Hepatocyte (in vitro differentiated cells): ENCODE measurements at regions not wholly inside any gene's neighbourhood (a gene's known extent, or its start where the extent isn't known, plus 50 kb on each side); places are given as distances from the start of the nearest gene placed in this dataset.

Experiments
- EZH2 ChIP-seq: fragments of 200-600 bp; sonication (generic); IDR thresholded peaks from 2 replicates; pipeline ENCODE4 v1.6.1; 2016; ENCODE audit warnings: antibody characterized with exemption, mild to moderate bottlenecking, borderline replicate concordance
- EZH2phosphoT487 ChIP-seq: fragments of 200-600 bp; sonication (generic); IDR thresholded peaks from one replicate; pipeline ENCODE4 v1.6.1; 2018; ENCODE audit warnings: antibody characterized with exemption, mild to moderate bottlenecking, low read depth, moderate library complexity; ENCODE audit not compliant: unreplicated experiment, severe bottlenecking
- TF ChIP-seq, protein P1 (sequence below): fragments of 200-600 bp; sonication (generic); IDR thresholded peaks from 2 replicates; pipeline ENCODE4 v1.5.1; 2016; ENCODE audit warnings: antibody characterized with exemption, mild to moderate bottlenecking; ENCODE audit not compliant: poor library complexity

DNA sequence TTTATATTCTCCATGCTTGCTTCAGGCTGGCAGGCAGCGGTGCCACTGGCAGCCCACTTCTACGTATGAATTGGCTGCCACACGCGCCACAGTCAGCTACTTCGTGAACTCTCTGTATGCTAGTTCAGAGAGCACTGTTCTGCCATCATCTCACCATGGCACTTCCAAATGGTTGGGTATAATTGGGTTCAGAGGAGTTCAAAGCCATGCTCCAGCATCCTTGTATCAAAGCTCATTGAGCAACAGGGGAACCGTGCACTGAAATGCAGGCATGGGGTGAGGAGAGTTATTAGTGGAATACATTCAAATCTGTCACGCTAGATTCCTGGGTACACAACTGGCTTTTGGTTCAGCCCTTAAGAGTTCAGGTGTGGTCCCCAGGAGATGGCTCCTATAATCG, 519.9 kb upstream of the NOX3 start:
- TF ChIP-seq, protein P1, sequence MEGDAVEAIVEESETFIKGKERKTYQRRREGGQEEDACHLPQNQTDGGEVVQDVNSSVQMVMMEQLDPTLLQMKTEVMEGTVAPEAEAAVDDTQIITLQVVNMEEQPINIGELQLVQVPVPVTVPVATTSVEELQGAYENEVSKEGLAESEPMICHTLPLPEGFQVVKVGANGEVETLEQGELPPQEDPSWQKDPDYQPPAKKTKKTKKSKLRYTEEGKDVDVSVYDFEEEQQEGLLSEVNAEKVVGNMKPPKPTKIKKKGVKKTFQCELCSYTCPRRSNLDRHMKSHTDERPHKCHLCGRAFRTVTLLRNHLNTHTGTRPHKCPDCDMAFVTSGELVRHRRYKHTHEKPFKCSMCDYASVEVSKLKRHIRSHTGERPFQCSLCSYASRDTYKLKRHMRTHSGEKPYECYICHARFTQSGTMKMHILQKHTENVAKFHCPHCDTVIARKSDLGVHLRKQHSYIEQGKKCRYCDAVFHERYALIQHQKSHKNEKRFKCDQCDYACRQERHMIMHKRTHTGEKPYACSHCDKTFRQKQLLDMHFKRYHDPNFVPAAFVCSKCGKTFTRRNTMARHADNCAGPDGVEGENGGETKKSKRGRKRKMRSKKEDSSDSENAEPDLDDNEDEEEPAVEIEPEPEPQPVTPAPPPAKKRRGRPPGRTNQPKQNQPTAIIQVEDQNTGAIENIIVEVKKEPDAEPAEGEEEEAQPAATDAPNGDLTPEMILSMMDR, result no peak
- TF ChIP-seq EZH2phosphoT487, result no peak
- no peak for TF ChIP-seq EZH2
